AG04449 (cell line): ENCODE measurements at regions not wholly inside any gene's neighbourhood (a gene's known extent, or its start where the extent isn't known, plus 50 kb on each side); places are given as distances from the start of the nearest gene placed in this dataset.

Source experiments
- CTCF ChIA-PET: fragments of 350-600 bp; formaldehyde crosslinking; extraction: SDS; loops from one replicate; lab custom pipeline; 2021; ENCODE audit warnings: antibody characterized with exemption; lab: Yijun Ruan, JAX
- POLR2A ChIA-PET: fragments of 400-600, 350-600 bp; formaldehyde crosslinking; extraction: SDS; loops from one replicate; lab custom pipeline; 2020; ENCODE audit warnings: antibody characterized with exemption, inconsistent platforms; lab: Yijun Ruan, JAX
- DNase-seq: peaks from one replicate; pipeline ENCODE4 v3.0.0-alpha.2; 2010; ENCODE audit warnings: low read depth, low spot score
- H3K4me3 ChIP-seq: 2 replicates; pipeline ENCODE4 v1.5.1; 2011; ENCODE audit warnings: low read depth, mild to moderate bottlenecking, control low read depth, low read length
- TF ChIP-seq, protein P1 (sequence below): IDR thresholded peaks from one replicate; pipeline ENCODE4 v1.5.1; 2011; ENCODE audit warnings: mild to moderate bottlenecking, moderate library complexity, low read length, control low read depth, inconsistent platforms; ENCODE audit not compliant: insufficient read depth; ENCODE audit errors: missing control alignments

DNA sequence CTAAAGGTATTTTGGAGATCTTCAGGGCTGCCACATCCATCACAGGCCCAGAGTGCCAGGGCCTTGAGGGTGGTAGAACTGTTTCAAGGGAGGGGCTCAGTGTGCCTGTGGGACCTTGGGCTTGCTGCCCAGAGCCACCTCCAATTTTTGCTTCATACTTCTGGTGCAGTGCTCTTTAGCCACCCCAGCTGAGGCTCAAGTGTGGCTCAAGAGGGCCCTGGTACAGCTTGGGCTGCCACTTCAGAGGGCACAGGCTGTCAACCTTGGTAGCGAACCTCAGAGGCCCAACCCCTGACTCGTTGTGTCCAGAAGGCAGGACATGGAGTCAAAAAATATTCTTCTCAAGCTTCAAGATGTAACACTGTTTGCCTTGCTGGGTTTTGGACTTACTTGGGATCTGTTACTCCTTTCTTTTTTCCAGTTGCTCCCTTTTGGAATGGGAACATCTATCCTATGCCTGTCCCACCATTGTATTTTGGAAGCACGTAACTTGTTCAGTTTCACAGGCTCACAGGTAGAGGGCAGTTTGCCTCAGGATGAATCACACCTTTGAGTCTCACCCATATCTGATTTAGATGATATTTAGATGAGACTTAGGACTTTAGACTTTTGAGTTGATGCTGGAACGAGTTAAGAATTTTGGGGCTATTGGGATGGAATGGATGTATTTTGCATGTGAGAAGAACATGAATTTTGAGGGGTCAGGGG, 224.8 kb downstream of the RPS24 start:
- ChIA-PET POLR2A (no interaction called here), CTCF (no interaction called here)
- DNase-seq, result no peak
- no peak overlapping the region for H3K4me3 ChIP-seq
- TF ChIP-seq, protein P1, sequence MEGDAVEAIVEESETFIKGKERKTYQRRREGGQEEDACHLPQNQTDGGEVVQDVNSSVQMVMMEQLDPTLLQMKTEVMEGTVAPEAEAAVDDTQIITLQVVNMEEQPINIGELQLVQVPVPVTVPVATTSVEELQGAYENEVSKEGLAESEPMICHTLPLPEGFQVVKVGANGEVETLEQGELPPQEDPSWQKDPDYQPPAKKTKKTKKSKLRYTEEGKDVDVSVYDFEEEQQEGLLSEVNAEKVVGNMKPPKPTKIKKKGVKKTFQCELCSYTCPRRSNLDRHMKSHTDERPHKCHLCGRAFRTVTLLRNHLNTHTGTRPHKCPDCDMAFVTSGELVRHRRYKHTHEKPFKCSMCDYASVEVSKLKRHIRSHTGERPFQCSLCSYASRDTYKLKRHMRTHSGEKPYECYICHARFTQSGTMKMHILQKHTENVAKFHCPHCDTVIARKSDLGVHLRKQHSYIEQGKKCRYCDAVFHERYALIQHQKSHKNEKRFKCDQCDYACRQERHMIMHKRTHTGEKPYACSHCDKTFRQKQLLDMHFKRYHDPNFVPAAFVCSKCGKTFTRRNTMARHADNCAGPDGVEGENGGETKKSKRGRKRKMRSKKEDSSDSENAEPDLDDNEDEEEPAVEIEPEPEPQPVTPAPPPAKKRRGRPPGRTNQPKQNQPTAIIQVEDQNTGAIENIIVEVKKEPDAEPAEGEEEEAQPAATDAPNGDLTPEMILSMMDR, result no peak

DNA sequence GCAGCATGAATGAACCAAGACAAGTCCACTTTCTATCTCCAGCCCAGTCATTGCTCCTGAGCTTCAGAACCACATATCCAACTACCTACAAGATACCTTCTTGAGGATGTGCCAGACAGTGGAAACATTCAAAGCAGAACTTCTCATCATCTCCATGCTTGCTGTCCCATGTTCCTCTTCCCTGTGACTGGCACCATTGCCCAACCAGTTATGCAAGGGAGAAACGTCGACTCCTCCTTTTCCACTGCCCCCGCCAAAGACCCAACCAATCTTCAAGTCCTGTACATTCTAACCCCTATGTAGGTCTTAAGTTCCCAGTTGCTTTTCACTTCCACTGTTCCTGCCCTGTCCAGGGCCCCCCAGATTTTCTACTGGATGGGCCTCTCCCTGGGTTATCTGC, 225.7 kb downstream of the RPS24 start:
- CTCF ChIA-PET, result no interaction called here
- TF ChIP-seq, protein P1, result no peak
- POLR2A ChIA-PET, result no interaction called here
- no peak overlapping the region for H3K4me3 ChIP-seq
- no peak for DNase-seq

DNA sequence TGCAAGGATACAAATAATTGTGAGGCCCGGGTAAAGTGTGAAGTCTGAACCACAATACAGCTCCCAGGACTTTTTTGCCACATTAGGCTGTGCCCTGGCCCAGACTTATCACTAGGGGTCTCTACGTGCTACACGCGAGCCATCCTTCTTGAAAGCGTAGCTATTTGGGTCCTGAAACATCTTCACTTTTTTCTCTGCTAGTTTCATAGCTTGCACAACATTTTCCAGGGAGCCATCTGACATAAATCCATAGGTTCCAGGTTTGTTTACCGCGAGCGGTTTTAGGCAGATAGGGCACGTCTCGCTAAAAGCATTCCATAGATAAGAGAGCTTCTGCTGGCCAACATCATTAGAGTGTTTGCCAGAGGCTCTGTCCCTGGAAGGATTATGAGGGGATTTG, 226.5 kb downstream of the RPS24 start:
- no peak for DNase-seq
- no peak overlapping the region for H3K4me3 ChIP-seq
- TF ChIP-seq, protein P1, result no peak
- ChIA-PET POLR2A (no interaction called here), CTCF (interaction anchor here (1.3 kb wide), 1 partner anchor 36 kb away, joined by 4 read pairs; no protein-coding TSS in a partner anchor)

DNA sequence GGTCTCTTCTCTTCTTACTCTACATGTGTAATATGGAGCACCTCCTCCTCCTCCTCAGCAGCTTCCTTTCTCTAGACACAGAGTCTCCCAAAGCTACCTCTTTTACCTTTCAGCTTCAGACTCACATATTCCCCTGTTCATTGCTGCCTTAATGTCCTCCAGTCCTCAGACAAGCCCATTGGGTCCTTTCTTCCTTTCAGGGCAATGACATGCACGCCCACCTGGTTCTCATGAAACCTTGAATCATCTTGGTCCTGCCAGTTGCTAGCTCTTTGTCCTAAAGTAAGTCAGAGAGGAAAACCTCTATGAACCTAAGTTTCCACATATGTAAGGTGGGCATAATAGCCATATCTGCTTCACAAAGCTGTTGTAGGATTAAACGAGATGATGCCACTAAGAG, 227.0 kb downstream of the RPS24 start:
- H3K4me3 ChIP-seq, result no peak overlapping the region
- POLR2A ChIA-PET, result no interaction called here
- no peak for DNase-seq
- TF ChIP-seq, protein P1, result no peak
- CTCF ChIA-PET, result interaction anchor here (1.3 kb wide), 1 partner anchor 37 kb away, joined by 4 read pairs; no protein-coding TSS in a partner anchor

DNA sequence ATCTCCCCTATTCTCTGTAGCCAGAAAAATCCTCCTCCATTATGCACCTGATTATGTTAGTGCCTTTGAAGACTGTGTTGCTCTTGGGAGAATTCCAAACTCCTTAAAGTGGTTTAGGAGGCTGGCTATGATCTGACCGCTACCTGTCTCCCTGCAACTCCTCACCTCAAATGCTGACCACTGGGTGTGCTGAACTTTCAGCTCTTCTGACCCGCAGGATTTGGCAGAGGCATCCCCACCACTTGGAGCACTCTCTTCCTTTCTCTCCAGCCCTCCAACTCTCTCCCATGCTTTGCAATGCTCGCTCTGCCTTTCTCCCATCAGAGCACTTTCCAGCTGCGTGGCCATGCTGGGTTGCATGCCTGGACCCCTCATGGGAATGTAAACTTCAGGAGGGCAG, 227.6 kb downstream of the RPS24 start:
- H3K4me3 ChIP-seq, result no peak overlapping the region
- POLR2A ChIA-PET, result no interaction called here
- CTCF ChIA-PET, result interaction anchor here (1.3 kb wide), 1 partner anchor 37 kb away, joined by 4 read pairs; no protein-coding TSS in a partner anchor

DNA sequence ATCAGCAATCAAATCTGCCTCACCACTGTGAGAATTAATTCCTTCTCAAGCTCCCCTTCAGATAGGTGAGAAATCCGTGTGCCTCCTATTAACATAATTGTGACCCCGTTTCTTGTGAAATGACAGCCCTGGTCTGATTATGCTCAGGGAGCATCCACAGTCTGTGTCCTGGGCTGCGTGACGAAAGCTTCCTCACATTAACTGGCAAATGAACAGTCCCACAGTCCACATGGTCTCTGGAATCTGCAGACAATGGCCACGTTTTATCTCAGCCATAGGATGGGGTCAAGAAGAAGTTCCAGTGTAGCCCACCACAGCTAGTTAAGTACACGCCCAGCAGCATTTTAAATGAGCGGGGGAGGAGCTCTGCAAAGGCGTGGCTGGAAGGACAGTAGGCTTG, 229.2 kb downstream of the RPS24 start:
- POLR2A ChIA-PET, result no interaction called here
- CTCF ChIA-PET, result interaction anchor here (1.2 to 1.3 kb wide), 2 partner anchors 25 to 72 kb away, joined by 3 read pairs; no protein-coding TSS in a partner anchor
- TF ChIP-seq, protein P1, result no peak
- H3K4me3 ChIP-seq, result no peak overlapping the region
- no peak for DNase-seq

More for the DNA sequence above, 227.6 kb downstream of the RPS24 start:
- DNase-seq, result no peak
- TF ChIP-seq, protein P1, result no peak
